Uterus (tissue), 2 donors: ENCODE measurements at regions not wholly inside any gene's neighbourhood (a gene's known extent, or its start where the extent isn't known, plus 50 kb on each side); places are given as distances from the start of the nearest gene placed in this dataset.

ENCODE experiments used
- CTCF ChIP-seq, 4 experiments: fragments of 200-600 bp in 2 of 4; fragments of 450-650 bp in 2 of 4; sonication (generic) in 2 of 4; IDR thresholded peaks; one replicate each; pipeline ENCODE4 v1.5.1; 2016 to 2019; ENCODE audit warnings: antibody characterized with exemption in 4 of 4, mild to moderate bottlenecking in 2 of 4, moderate library complexity in 1 of 4
- POLR2A ChIP-seq, 2 donors: fragments of 450-650 bp; IDR thresholded peaks; one replicate each; pipeline ENCODE4 v1.6.1; 2016; ENCODE audit warnings: antibody characterized with exemption in 2 of 2, mild to moderate bottlenecking in 1 of 2, moderate library complexity in 1 of 2

DNA sequence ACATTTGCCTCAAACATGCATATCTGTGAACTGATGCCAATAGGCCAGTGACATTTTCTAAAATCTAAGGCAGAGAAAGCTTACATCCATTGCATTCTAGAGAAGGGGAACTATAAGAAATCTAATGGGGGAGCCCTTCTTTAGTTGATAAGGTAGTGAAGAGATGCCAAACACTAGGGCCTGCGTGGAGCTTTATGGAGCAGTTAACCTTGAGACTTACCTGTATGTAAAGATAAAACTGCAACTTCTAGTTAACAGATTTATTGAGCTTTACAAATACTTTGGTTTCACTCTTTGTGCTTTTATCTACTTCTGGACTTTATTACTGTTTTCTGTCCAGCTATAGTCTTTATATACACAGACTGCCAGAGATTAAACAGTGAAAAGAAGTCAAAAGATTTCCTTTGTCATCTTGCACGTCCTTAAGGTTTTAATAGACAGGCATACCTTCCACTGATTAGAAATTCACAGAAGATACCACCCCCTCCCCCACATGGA is 457.6 kb downstream of the KLF12 start:
- TF ChIP-seq POLR2A (IDR thresholded peaks at IDR 0.05), result no peak
- no peak for TF ChIP-seq CTCF (IDR thresholded peaks at IDR 0.05)
